Vagina (tissue), 2 donors: ENCODE measurements at regions not wholly inside any gene's neighbourhood (a gene's known extent, or its start where the extent isn't known, plus 50 kb on each side); places are given as distances from the start of the nearest gene placed in this dataset.

Source experiments
- CTCF ChIP-seq, 3 experiments: fragments of 450-650 bp in 2 of 3; fragments of 200-600 bp in 1 of 3; sonication (generic) in 1 of 3; IDR thresholded peaks; one replicate each; pipeline ENCODE4 v1.5.1; 2017 to 2019; ENCODE audit warnings: antibody characterized with exemption in 3 of 3, mild to moderate bottlenecking in 2 of 3, moderate library complexity in 2 of 3
- POLR2A ChIP-seq, 2 donors: fragments of 450-650 bp; IDR thresholded peaks; one replicate each; pipeline ENCODE4 v1.6.1; 2017; ENCODE audit warnings: antibody characterized with exemption in 2 of 2, mild to moderate bottlenecking in 2 of 2, moderate library complexity in 2 of 2
- POLR2AphosphoS5 ChIP-seq, 2 donors: sonication (generic); formaldehyde crosslinking; IDR thresholded peaks; one replicate each; pipeline ENCODE4 v1.9.0; 2017; ENCODE audit warnings: antibody characterized with exemption in 2 of 2, mild to moderate bottlenecking in 2 of 2, low read depth in 1 of 2; ENCODE audit not compliant: insufficient read depth in 1 of 2

GRCh38 chr5:159564031-159564430 lies 233.7 kb upstream of the IL12B start:
- TF ChIP-seq CTCF (IDR thresholded peaks at IDR 0.05): no peak
- no peak for TF ChIP-seq POLR2A (IDR thresholded peaks at IDR 0.05)
- no peak for TF ChIP-seq POLR2AphosphoS5 (IDR thresholded peaks at IDR 0.05; ENCODE audit: insufficient read depth in 1 of 2, low read depth in 1 of 2)
